K562 (cell line): ENCODE measurements at regions not wholly inside any gene's neighbourhood (a gene's known extent, or its start where the extent isn't known, plus 50 kb on each side); places are given as distances from the start of the nearest gene placed in this dataset.

Experiments used
- EZH2 ChIP-seq: IDR thresholded peaks from 2 replicates; pipeline ENCODE4 v1.6.1; 2012; ENCODE audit warnings: low read depth, mild to moderate bottlenecking, inconsistent platforms, low read length, borderline replicate concordance
- ZNF175 ChIP-seq: fragments of 200-800 bp; sonication (Bioruptor generic); IDR thresholded peaks from 2 replicates; pipeline ENCODE4 v1.6.1; 2016; ENCODE audit warnings: low read depth, mild to moderate bottlenecking, missing genetic modification characterization, missing compliant biosample characterization
- TF ChIP-seq, protein P1 (sequence below): fragments of 450-650 bp; formaldehyde crosslinking; IDR thresholded peaks from 2 replicates; pipeline ENCODE4 v1.4.0; 2020; ENCODE audit warnings: mild to moderate bottlenecking, moderate library complexity

DNA sequence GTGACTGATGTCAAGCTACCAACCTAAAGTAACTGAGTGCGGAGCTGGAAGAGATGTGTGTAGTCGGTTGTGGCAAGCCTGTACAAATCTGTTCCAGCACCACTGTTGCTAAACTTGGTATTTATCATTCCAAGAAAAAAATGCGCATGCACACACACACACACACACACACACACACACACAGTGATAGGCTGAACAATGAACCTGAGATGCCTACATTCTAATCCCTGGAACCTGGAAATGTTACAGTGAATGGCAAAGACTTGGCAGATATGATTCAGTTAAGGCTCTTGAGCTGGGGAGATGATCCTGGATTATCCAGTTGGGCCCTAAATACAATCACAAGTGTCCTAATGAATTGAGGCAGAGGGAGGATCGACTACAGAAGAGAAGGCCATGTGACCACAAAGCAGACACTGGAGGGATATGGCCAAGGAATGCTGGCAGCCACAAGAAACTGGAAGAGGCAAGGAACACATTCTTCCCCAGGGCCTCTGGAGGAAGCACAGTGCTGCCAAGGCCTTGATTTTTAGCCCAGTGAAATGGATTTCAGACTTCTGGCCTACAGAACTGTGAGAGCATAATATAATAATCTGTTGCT is 49.7 kb upstream of the LHFPL2 start:
- TF ChIP-seq, protein P1, sequence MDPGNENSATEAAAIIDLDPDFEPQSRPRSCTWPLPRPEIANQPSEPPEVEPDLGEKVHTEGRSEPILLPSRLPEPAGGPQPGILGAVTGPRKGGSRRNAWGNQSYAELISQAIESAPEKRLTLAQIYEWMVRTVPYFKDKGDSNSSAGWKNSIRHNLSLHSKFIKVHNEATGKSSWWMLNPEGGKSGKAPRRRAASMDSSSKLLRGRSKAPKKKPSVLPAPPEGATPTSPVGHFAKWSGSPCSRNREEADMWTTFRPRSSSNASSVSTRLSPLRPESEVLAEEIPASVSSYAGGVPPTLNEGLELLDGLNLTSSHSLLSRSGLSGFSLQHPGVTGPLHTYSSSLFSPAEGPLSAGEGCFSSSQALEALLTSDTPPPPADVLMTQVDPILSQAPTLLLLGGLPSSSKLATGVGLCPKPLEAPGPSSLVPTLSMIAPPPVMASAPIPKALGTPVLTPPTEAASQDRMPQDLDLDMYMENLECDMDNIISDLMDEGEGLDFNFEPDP (CRISPR knock-in tag) = no peak
- TF ChIP-seq ZNF175 (CRISPR knock-in tag) = no peak
- no peak for TF ChIP-seq EZH2
